ENCODE measurements at regions not wholly inside any gene's neighbourhood (a gene's known extent, or its start where the extent isn't known, plus 50 kb on each side); places are given as distances from the start of the nearest gene placed in this dataset.

GRCh38 chr18:73461780-73462059, 593.9 kb upstream of the NETO1 start:
- ATAC-seq, result no peak
- Histone ChIP-seq H4K20me1 (ENCODE audit: control insufficient read depth, insufficient read depth) (no peaks in the 10 kb centered on the region), H2AFZ (ENCODE audit: control insufficient read depth, low read depth, low read length) (no peak overlapping the region), H3K79me2 (ENCODE audit: control insufficient read depth, insufficient read depth, low read length) (no peaks in the 10 kb centered on the region), H3K4me1 (ENCODE audit: control insufficient read depth, insufficient read depth, low read length) (no peaks in the 10 kb centered on the region), H3K9me3 (replicated peaks; ENCODE audit: control insufficient read depth, insufficient read depth, low read length) (no peaks in the 10 kb centered on the region), H3K27me3 (replicated peaks in 1 of 2; ENCODE audit: control insufficient read depth in 2 of 2, insufficient read depth in 2 of 2, low read length in 1 of 2) (no peaks in the 10 kb centered on the region), H3K4me3 (no peak overlapping the region), H3K4me2 (ENCODE audit: control insufficient read depth, insufficient read depth) (no peak overlapping the region), H3K36me3 (ENCODE audit: control insufficient read depth in 2 of 2, insufficient read depth in 2 of 2, low read length in 1 of 2) (no peaks in the 10 kb centered on the region), H3K9ac (ENCODE audit: control insufficient read depth, insufficient read depth, low read length) (no peak overlapping the region), H3K27ac (ENCODE audit: control insufficient read depth, insufficient read depth) (no peak overlapping the region)
- ChIA-PET CTCF (no interaction called here), POLR2A (no interaction called here), RAD21 (ENCODE audit: unreplicated experiment) (interaction anchor here (0.5 kb wide), 1 partner anchor 55 kb away, joined by 4 read pairs; no protein-coding TSS in a partner anchor), SMC1A (ENCODE audit: uncharacterized antibody, unreplicated experiment) (no interaction called here)
- WGBS (ENCODE audit: insufficient coverage, insufficient replicate concordance, low lambda C conversion rate, missing lambda C conversion rate), result 0% methylated on average over 1 of the region's 1 CpG
- intact Hi-C loops (cut with micrococcal nuclease; ENCODE audit: unreplicated experiment), result no loop called here
- no peak for FAIRE-seq
- TF ChIP-seq BRCA1 (IDR thresholded peaks at IDR 0.05; ENCODE audit: low read depth, low read length) (no peak), CBX3 (IDR thresholded peaks at IDR 0.05; ENCODE audit: borderline replicate concordance, low read depth) (no peak), SUPT20H (IDR thresholded peaks at IDR 0.05; ENCODE audit: borderline replicate concordance, control insufficient read depth, low read depth, low read length) (no peak), CEBPB (IDR thresholded peaks at IDR 0.05; ENCODE audit: borderline replicate concordance in 1 of 2, low read depth in 2 of 2, low read length in 2 of 2) (no peak), EP300 (IDR thresholded peaks at IDR 0.05; ENCODE audit: borderline replicate concordance in 1 of 2, control insufficient read depth in 1 of 2, low read depth in 2 of 2, low read length in 2 of 2) (no peak)
- no TSS peak for BruUV-seq (replicated peaks)
- DNase-seq (ENCODE audit: low read depth, low spot score), result no peak
- in situ Hi-C loops (cut with MboI), result no loop called here

- no peak overlapping the region for H3K4me2 ChIP-seq (ENCODE audit: control insufficient read depth, insufficient read depth)
- SMC1A ChIA-PET (ENCODE audit: uncharacterized antibody, unreplicated experiment), result no interaction called here
Observed at GRCh38 chr18:73461038-73461779, 593.4 kb upstream of the NETO1 start.

More at GRCh38 chr18:73461038-73461779, 593.4 kb upstream of the NETO1 start:
- ChIA-PET CTCF (no interaction called here), POLR2A (interaction anchor here (0.7 kb wide), 1 partner anchor 12 kb away, joined by 3 read pairs; no protein-coding TSS in a partner anchor), RAD21 (ENCODE audit: unreplicated experiment) (no interaction called here)
- intact Hi-C loops (cut with micrococcal nuclease; ENCODE audit: unreplicated experiment), result no loop called here
- no peak for ATAC-seq
- Histone ChIP-seq H3K9me3 (replicated peaks; ENCODE audit: control insufficient read depth, insufficient read depth, low read length) (no peaks in the 10 kb centered on the region), H3K79me2 (ENCODE audit: control insufficient read depth, insufficient read depth, low read length) (no peaks in the 10 kb centered on the region), H3K4me1 (ENCODE audit: control insufficient read depth, insufficient read depth, low read length) (no peaks in the 10 kb centered on the region), H4K20me1 (ENCODE audit: control insufficient read depth, insufficient read depth) (no peaks in the 10 kb centered on the region), H3K9ac (ENCODE audit: control insufficient read depth, insufficient read depth, low read length) (no peak overlapping the region), H3K27me3 (replicated peaks in 1 of 2; ENCODE audit: control insufficient read depth in 2 of 2, insufficient read depth in 2 of 2, low read length in 1 of 2) (no peaks in the 10 kb centered on the region), H3K4me3 (no peak overlapping the region), H3K36me3 (ENCODE audit: control insufficient read depth in 2 of 2, insufficient read depth in 2 of 2, low read length in 1 of 2) (no peaks in the 10 kb centered on the region), H3K27ac (ENCODE audit: control insufficient read depth, insufficient read depth) (no peak overlapping the region), H2AFZ (ENCODE audit: control insufficient read depth, low read depth, low read length) (no peak overlapping the region)
- FAIRE-seq, result no peak
- no peak for DNase-seq (ENCODE audit: low read depth, low spot score)
- no TSS peak for BruUV-seq (replicated peaks)
- WGBS (ENCODE audit: insufficient coverage, insufficient replicate concordance, low lambda C conversion rate, missing lambda C conversion rate), result 27% methylated on average over 12 of the region's 12 CpGs
- in situ Hi-C loops (cut with MboI), result no loop called here
- TF ChIP-seq TBL1XR1 (IDR thresholded peaks at IDR 0.05; ENCODE audit: low read depth, low read length), result no peak
- TF ChIP-seq ZNF274 (IDR thresholded peaks at IDR 0.05; ENCODE audit: insufficient read depth, insufficient read length), result no peak
